ENCODE measurements at regions not wholly inside any gene's neighbourhood (a gene's known extent, or its start where the extent isn't known, plus 50 kb on each side); places are given as distances from the start of the nearest gene placed in this dataset.

DNA sequence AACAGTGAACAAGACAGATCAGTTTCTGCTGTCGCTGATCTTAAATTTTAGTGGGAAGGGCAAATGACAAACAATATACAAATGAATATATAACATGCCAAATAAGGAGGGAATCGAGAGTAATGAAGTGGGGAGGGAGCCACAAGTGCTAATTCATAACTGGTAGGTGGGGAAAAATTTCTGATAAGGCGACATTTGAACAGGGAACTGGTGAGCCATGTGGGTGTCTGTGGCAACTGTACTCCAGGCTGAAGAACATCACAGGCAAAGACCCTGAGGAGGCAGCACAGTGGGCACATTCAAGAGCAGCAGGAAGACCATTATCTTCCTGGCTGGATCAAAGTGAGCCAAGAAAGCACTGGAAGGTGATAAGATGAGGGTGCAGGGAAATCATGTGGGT is 51.6 kb upstream of the CD28 start:
- H3K9me2 ChIP-seq (ENCODE audit: insufficient read depth, low read length): no peaks in the 10 kb centered on the region
- H3K9me3 ChIP-seq (ENCODE audit: low read length): no peaks in the 10 kb centered on the region
- CTCF ChIA-PET (ENCODE audit: unreplicated experiment): interaction anchor here (0.6 to 1.3 kb wide), 2 partner anchors 36 to 239 kb away, joined by 3 read pairs; no protein-coding TSS in a partner anchor
- BruUV-seq (replicated peaks): no TSS peak
- TF ChIP-seq EZH2phosphoT487 (IDR thresholded peaks at IDR 0.05; ENCODE audit: borderline replicate concordance, low read depth, low read length): no peak
- TF ChIP-seq, protein P1, sequence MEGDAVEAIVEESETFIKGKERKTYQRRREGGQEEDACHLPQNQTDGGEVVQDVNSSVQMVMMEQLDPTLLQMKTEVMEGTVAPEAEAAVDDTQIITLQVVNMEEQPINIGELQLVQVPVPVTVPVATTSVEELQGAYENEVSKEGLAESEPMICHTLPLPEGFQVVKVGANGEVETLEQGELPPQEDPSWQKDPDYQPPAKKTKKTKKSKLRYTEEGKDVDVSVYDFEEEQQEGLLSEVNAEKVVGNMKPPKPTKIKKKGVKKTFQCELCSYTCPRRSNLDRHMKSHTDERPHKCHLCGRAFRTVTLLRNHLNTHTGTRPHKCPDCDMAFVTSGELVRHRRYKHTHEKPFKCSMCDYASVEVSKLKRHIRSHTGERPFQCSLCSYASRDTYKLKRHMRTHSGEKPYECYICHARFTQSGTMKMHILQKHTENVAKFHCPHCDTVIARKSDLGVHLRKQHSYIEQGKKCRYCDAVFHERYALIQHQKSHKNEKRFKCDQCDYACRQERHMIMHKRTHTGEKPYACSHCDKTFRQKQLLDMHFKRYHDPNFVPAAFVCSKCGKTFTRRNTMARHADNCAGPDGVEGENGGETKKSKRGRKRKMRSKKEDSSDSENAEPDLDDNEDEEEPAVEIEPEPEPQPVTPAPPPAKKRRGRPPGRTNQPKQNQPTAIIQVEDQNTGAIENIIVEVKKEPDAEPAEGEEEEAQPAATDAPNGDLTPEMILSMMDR (conservative IDR thresholded peaks at IDR 0.05; ENCODE audit: low read length): no peak
- DNase-seq (ENCODE audit: low spot score): no peak
- intact Hi-C loops (cut with micrococcal nuclease; ENCODE audit: unreplicated experiment): loop anchor here (5.0 to 10.0 kb wide), 3 partner anchors 252 to 418 kb away; partner anchors contain the start of genes ABI2 and CYP20A1
- peak overlapping the region; percentile 53; the same call in 1 of the 2 replicates for H2AFZ ChIP-seq (ENCODE audit: low read length)
- H3K79me2 ChIP-seq (ENCODE audit: insufficient read depth, low read depth, low read length): no peaks in the 10 kb centered on the region
- H3K27ac ChIP-seq (ENCODE audit: low read depth, low read length, poor library complexity, severe bottlenecking): no peak overlapping the region
- no peaks in the 10 kb centered on the region for H3K36me3 ChIP-seq (ENCODE audit: insufficient read depth, low read length)
- peak overlapping the region; percentile 7; the same call in 1 of the 2 replicates for H3K4me2 ChIP-seq (ENCODE audit: low read length)
- H4K20me1 ChIP-seq (ENCODE audit: insufficient read depth, low read length): no peaks in the 10 kb centered on the region
- peaks cover 72% of the 10 kb centered on the region for H3K4me1 ChIP-seq (ENCODE audit: insufficient read depth, low read length, poor library complexity, severe bottlenecking)
- POLR2A ChIA-PET: interaction anchor here (0.6 to 1.3 kb wide), 11 partner anchors 25 to 413 kb away, joined by 3 to 6 read pairs (median 4); no protein-coding TSS in a partner anchor
- no peak overlapping the region for H3K4me3 ChIP-seq (ENCODE audit: low read depth, low read length, poor library complexity, severe bottlenecking)

DNA sequence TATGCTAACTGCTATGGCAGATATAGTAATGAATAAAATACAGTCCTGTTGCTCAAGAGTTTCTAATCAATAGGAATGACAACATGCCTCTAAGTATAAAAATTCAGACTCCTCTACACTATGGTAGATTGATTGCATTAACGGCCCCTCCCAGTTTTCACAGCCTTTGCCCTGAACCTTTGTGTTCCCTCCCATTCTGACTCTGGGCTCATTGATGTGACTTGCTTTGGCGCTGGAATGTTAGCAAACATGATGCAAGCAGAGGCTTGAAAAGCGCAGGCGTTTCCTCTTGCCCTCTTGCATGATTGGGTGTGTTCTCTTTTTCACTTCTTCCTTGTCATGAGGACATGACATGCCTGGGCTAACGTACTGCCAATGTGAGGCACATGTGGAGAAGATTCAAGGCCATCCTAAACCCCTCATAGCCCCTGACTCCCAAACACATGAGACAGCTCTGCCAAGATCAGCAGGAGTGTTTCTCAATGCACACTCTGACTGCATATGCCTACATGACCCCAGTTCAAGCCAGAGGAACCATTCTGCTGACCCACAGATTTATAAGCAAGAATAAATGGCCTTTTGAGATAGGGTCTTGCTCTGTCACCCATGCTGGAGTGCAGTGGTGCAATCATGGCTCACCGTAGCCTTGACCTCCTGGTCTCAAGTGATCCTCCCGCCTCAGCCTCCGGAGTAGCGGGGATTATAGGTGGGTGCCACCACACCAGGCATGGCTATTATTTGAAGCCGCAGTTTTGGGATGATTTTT is 49.7 kb upstream of the CD28 start:
- H3K4me1 ChIP-seq (ENCODE audit: insufficient read depth, low read length, poor library complexity, severe bottlenecking): peaks cover 72% of the 10 kb centered on the region
- H4K20me1 ChIP-seq (ENCODE audit: insufficient read depth, low read length): no peaks in the 10 kb centered on the region
- no TSS peak for BruUV-seq (replicated peaks)
- peak overlapping the region; percentile 88 for H2AFZ ChIP-seq (ENCODE audit: low read length)
- H3K27ac ChIP-seq (ENCODE audit: low read depth, low read length, poor library complexity, severe bottlenecking): peak overlapping the region; percentile 18
- H3K9me3 ChIP-seq (ENCODE audit: low read length): no peaks in the 10 kb centered on the region
- POLR2A ChIA-PET: interaction anchor here (0.6 to 1.3 kb wide), 6 partner anchors 19 to 166 kb away, joined by 3 to 6 read pairs (median 3); no protein-coding TSS in a partner anchor
- peak; percentile 67 for DNase-seq (ENCODE audit: low spot score)
- TF ChIP-seq EZH2phosphoT487 (IDR thresholded peaks at IDR 0.05; ENCODE audit: borderline replicate concordance, low read depth, low read length): no peak
- TF ChIP-seq, protein P1 (conservative IDR thresholded peaks at IDR 0.05; ENCODE audit: low read length): no peak
- intact Hi-C loops (cut with micrococcal nuclease; ENCODE audit: unreplicated experiment): loop anchor here (5.0 to 10.0 kb wide), 2 partner anchors 332 to 419 kb away; partner anchors contain the start of genes ABI2 and CYP20A1
- no peaks in the 10 kb centered on the region for H3K9me2 ChIP-seq (ENCODE audit: insufficient read depth, low read length)
- peak overlapping the region; percentile 42 for H3K4me2 ChIP-seq (ENCODE audit: low read length)
- CTCF ChIA-PET (ENCODE audit: unreplicated experiment): interaction anchor here (0.5 to 1.1 kb wide), 2 partner anchors 101 to 159 kb away, joined by 3 read pairs; no protein-coding TSS in a partner anchor
- no peak overlapping the region for H3K4me3 ChIP-seq (ENCODE audit: low read depth, low read length, poor library complexity, severe bottlenecking)
- no peaks in the 10 kb centered on the region for H3K79me2 ChIP-seq (ENCODE audit: insufficient read depth, low read depth, low read length)
- H3K36me3 ChIP-seq (ENCODE audit: insufficient read depth, low read length): no peaks in the 10 kb centered on the region

All from OCI-LY7 (cell line).